C4-2B (cell line): ENCODE measurements at regions not wholly inside any gene's neighbourhood (a gene's known extent, or its start where the extent isn't known, plus 50 kb on each side); places are given as distances from the start of the nearest gene placed in this dataset.

Source experiments
- ZFX ChIP-seq: fragments of 450-650 bp; IDR thresholded peaks from 2 replicates; pipeline ENCODE4 v1.6.1; 2017
- TF ChIP-seq, protein P1 (sequence below): fragments of 450-650 bp; conservative IDR thresholded peaks from 2 replicates; pipeline ENCODE4 v1.5.1; 2017; ENCODE audit warnings: mild to moderate bottlenecking

DNA sequence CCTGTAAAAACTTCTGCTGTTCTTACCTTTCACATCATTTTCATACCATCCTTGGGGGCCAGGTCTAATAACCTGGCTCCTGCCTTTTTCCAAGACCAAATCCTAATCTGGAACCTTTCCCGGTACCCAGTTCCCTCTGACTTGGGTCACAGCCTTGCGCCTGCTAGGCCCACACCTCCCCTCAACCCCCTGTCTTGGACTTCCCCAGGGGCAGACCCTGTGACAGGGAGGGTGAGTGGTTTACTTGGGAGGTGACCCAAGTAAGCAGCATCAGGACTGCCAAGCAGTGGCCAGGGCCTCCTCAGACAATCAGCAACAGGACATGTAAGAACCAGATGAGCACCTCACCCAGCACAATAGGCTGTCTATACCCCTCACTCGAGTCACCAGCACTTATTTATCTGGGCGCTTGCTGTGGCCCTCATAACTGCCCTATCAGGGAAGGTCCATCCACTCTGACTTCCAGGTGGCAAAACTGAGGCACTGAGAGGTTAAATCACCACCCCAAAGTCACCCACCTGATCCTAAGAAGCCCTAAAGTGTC lies 124.7 kb downstream of the MATN1 start:
- TF ChIP-seq, protein P1, sequence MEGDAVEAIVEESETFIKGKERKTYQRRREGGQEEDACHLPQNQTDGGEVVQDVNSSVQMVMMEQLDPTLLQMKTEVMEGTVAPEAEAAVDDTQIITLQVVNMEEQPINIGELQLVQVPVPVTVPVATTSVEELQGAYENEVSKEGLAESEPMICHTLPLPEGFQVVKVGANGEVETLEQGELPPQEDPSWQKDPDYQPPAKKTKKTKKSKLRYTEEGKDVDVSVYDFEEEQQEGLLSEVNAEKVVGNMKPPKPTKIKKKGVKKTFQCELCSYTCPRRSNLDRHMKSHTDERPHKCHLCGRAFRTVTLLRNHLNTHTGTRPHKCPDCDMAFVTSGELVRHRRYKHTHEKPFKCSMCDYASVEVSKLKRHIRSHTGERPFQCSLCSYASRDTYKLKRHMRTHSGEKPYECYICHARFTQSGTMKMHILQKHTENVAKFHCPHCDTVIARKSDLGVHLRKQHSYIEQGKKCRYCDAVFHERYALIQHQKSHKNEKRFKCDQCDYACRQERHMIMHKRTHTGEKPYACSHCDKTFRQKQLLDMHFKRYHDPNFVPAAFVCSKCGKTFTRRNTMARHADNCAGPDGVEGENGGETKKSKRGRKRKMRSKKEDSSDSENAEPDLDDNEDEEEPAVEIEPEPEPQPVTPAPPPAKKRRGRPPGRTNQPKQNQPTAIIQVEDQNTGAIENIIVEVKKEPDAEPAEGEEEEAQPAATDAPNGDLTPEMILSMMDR = no peak
- no peak for TF ChIP-seq ZFX
